CD1c-positive myeloid dendritic cell (primary cell): ENCODE measurements at regions not wholly inside any gene's neighbourhood (a gene's known extent, or its start where the extent isn't known, plus 50 kb on each side); places are given as distances from the start of the nearest gene placed in this dataset.

ENCODE experiments used
- DNase-seq: peaks from one replicate; pipeline ENCODE4 v3.0.0-alpha.2; 2016; ENCODE audit errors: extremely low spot score

- DNase-seq: no peak
Observed at GRCh38 chr3:181660337-181660736, 51.4 kb upstream of the SOX2 start.

GRCh38 chr3:181637456-181637855 is 74.3 kb upstream of the SOX2 start:
- DNase-seq: no peak

- no peak for DNase-seq
Observed at GRCh38 chr3:181637056-181637455, 74.7 kb upstream of the SOX2 start.

- DNase-seq: no peak
Observed at GRCh38 chr3:181635141-181635540, 76.6 kb upstream of the SOX2 start.

GRCh38 chr3:181633556-181633955 is 78.2 kb upstream of the SOX2 start:
- DNase-seq: no peak

GRCh38 chr3:181631901-181632300 is 79.8 kb upstream of the SOX2 start:
- no peak for DNase-seq

DNA sequence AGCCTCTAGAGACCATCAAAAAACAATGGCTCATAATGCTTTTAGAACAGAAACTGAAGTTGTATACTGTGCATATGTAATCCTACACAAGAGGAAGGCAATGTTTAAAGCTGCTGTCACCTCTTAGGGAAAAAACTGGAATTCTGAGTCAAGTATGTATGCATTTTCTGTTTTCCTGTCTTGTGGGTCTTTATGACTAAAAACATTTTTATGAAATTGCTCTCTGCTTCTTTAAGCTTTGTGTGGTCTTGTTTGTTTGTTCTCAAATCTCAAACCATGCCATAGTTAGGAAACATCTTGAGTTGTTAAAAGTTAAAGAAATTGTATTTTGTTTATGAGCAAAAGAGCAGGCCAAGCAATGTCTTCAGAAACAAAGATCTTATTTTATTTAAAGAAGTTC is 80.9 kb upstream of the SOX2 start:
- no peak for DNase-seq

DNA sequence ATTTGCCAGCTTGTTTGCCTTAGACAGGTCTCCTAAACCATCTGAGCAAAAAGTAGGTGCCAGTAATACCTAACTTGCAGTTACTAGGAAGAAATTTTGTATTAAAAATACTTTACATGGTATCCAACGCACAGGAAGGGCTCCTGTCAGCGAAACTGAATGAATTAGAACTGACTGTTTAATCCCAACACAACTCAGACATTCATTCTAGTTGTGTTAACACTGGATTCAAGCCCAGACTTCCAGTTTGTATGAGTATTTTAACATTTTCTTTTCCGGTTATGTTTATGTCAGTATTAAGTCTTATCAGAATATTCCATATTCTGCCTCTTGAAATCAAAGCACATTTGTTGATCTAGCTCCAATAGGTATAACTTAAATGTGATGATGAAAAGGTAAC is 82.0 kb upstream of the SOX2 start:
- no peak for DNase-seq

- DNase-seq: no peak
Observed at GRCh38 chr3:181629029-181629428, 82.7 kb upstream of the SOX2 start.

- no peak for DNase-seq
Observed at GRCh38 chr3:181628384-181628783, 83.3 kb upstream of the SOX2 start.

- DNase-seq: no peak
Observed at GRCh38 chr3:181626036-181626435, 85.7 kb upstream of the SOX2 start.

DNA sequence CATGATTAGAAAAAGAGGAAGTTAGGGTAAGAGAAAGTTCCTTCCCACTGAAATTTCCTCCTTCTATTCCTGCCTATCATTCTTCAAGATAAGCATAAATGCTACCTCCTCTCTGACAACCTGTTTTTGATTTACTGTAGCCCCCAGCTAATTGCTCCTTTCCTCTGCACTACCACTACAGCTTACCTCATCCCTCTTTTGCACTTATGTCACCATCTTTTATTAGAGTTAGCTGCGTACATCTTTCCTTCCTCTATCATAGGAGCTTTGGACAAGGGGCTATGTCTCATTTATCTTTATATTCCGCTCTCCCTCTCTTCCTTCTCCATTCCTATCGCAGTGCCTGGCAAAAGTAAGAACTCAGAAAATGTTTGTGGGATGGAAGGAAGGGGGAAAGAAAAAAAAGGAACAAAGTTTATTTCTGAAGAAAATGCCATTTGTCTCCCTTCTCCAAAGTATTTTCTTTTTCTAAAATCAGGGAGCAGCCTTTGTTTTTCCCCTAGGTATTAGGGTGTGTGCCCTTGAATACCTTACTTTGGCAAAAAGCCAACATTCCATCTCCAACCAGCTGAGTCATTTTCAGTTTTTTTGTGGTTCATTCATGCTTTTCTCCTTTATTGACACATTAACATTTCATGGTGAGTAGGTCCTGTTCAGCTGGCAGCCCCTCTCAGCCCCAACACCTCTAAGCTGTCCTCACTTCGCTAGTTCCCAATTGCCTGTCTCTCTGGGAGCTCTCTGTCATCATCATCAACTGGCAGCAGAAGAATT is 87.6 kb upstream of the SOX2 start:
- DNase-seq: no peak

- no peak for DNase-seq
Observed at GRCh38 chr3:181622365-181622764, 89.4 kb upstream of the SOX2 start.

DNA sequence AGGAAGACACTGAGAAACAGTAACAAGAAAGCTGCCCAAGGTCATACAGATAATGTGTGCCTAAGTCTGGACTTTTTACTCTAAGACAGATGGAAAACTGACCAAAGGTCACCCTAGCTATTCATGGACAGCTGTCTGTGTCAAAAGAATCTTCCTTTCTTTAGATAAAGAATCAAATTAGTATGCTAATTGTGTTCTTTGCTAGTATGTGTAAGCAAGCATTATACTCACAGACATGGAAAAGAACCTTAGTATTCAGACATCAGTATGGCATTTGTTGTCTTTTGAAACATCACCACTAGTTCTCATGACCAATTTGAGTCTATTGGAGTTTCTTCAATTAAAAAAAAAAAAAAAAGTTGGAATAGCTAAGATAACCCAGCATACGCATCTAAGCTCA is 91.8 kb upstream of the SOX2 start:
- no peak for DNase-seq

DNA sequence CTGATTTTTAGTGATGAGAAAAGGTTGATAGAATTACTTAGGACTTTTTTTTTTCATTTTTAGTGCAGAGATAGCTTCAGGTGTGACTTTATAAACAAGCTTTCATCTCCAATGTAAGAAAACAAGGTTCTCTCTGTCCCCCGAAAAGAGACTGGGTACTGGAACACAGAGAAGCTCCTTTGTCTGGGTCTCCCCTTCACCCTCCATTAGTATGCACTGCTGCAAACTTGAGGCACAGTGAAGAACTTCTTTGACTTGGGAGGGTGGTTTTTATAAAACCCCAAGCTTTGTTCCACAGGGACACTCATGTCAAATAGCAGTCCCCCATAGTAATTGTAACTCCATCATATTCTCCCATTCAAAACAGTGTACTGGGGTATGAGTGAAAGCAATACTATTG is 93.5 kb upstream of the SOX2 start:
- no peak for DNase-seq

DNA sequence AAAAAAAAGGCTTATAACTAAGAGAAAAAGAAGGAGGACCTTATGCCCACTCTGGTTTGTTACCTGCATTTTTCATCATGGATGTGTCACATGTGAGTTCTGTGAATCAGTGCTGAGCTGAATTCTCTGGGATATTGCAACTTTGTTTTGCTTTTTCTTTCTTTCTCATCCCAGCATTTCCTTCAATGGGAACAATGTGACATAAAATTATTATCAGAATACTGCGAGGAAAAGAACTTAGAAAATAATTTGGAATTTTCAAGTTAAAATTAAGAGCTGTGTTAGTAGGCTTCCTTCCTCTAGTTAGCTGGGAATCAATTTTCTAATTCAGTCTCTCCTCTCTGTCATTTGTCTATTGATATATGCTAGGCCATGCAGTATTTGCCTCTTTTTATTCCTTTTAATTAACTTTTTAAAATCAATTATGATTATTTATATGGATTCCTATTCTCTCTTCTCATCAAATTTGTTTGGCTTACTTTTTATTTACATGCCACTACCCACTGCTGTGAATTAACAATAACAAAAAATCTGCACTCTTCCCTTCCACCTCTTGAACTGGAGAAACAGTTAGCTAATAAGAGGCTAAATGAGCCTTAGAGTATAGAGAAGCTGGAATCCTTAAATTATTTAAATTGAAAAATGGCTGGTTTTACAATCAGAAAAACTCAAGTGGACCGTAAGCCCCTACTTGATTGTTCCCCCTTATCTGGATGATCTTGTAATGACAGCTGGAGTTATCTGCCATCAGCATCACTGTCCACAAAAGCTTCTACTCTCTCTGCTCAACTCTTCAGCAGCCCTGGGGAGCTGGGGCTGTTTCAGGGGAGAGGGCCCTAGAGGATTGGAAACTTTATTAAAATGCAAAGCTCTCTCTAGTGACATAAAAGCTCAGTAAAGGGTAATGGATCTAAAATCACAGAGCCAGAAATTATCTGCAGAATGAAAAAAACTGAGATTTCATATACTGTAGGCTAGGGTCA is 95.3 kb upstream of the SOX2 start:
- no peak for DNase-seq

- no peak for DNase-seq
Observed at GRCh38 chr3:181615666-181616065, 96.1 kb upstream of the SOX2 start.

DNA sequence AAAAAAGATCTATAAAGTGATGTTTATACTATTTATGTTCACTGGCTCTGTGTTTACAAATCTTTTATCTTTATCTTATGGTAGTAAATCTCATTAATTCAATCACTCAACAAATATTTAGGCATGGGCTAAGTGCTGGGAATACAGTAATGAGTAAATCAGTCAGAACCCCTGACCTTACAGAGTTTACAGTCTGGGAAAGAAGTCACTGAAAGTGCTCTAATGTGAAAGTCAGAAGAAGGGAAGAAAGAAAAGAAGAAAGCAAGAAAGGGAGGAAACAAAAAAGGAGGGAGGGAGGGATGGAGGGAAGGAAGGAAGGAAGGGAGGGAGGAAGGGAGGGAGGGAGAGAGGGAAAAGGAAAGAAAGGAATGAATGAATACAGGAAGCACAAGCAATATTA is 96.8 kb upstream of the SOX2 start:
- no peak for DNase-seq

GRCh38 chr3:181613813-181614212 is 97.9 kb upstream of the SOX2 start:
- no peak for DNase-seq

DNA sequence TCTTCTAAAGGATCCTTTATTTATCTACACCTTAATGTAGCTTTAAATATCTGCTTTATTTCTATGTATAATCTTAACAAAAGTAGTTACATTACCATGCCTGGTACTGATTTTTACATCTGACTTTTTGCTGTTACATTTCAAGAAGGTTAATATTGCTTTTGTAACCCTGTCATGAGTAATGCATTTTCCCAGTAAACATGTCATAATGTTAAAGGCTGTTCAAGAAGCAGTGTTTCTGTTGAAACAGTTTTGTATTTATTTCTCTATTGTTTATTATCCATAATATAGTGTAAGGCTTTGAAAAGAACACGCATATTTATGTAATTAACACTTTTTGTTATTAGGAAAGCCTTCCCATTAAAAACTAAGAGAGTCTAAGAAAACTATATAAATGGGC is 98.5 kb upstream of the SOX2 start:
- no peak for DNase-seq

DNA sequence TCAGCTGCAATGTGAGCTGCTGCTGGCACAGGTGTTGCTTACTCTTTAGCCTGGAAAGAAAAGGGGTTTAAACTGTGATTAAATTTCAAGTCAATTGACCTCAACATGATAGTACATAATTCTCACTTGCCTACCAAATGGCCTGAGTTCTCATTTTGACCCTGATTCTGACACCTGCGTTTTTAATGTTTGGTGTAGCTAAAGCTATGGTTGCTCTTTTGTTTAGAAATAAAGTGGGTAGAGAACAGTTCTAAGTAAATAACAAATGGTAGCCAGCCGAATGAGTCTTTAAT is 100.8 kb upstream of the SOX2 start:
- DNase-seq: no peak

DNA sequence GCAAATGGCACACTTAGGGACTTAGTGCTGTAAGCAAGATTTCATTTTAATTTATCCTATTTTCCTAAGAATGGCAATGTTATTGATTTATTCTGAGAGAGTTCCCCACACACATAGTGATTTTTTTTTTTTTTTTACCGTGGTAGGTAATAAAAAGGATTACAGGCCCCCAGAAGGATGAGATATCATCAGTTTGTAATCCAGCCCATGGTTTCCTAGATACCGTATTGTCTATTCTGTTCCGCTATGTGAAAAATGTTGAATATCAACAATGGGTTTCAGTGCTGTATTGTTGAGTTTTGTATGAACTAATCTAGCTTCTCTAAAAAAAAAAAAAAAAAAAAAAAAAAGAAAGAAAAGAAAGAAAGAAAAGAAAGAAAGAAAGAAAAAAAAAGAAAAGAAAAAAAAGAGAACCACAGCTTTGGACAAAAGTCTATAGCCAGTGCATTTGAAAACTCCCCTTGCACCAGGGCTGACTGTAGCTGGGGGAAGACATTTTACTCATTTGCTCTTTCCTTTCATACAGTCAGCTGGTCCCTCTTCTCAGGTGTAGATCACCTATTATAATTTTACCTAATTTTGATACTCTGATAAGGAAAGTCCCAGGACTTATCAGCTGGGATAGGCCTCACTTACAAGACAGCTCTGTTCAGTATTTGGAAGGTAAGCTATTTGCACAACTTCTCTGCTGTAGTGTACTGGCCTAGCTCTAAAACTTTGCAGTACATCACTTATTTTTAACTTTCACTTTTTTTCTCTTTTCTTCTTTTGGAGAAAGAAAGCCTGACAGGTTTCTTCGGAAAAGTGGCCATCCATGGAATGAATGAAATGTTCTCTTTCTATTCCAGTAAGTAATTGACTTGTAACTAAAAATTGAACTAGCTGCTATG is 101.4 kb upstream of the SOX2 start:
- DNase-seq: no peak
